ENCODE measurements at regions not wholly inside any gene's neighbourhood (a gene's known extent, or its start where the extent isn't known, plus 50 kb on each side); places are given as distances from the start of the nearest gene placed in this dataset.

DNA sequence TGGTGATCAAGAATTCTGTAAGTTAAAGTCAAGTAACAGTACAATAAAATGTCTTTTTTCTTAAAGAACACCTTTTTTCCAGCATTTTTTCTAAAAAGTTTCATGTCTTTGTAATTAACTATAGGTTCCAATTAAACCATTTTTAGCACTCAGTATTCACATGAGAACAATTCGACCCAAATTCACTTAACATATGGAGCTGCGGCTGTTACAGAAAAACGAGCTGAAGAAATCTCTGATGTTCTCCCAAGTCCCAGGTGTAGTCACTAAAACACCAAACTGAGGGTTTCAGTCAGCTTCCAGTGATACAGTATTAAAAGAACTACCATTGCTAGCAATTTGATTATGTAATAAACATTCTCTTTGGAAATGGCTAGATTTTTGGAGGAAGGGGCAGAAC, 117.6 kb downstream of the TNFSF13B start:
- H2AFZ ChIP-seq (ENCODE audit: low read depth, low read length): no peak overlapping the region
- POLR2A ChIA-PET: no interaction called here
- no peak overlapping the region for H3K4me2 ChIP-seq (ENCODE audit: insufficient read depth, low read length)
- TF ChIP-seq TEAD1 (CRISPR knock-in tag; IDR thresholded peaks at IDR 0.05) (no peak), HSF4 (CRISPR knock-in tag; IDR thresholded peaks at IDR 0.05; ENCODE audit: borderline replicate concordance) (no peak), CHD4 (IDR thresholded peaks at IDR 0.05; ENCODE audit: insufficient read depth, insufficient replicate concordance, low read depth, low read length, poor library complexity, severe bottlenecking) (no peak), SNIP1 (IDR thresholded peaks at IDR 0.05; ENCODE audit: low read depth) (no peak)
- intact Hi-C loops (cut with micrococcal nuclease): no loop called here
- no peaks in the 10 kb centered on the region for H3K27me3 ChIP-seq (ENCODE audit: control insufficient read depth in 2 of 2, insufficient read depth in 2 of 2, low read length in 2 of 2)
- 26% methylated on average over 3 of the region's 3 CpGs for WGBS (ENCODE audit: insufficient coverage, low coverage, missing lambda C conversion rate)
- H3K27ac ChIP-seq (ENCODE audit: extremely low read depth, low read depth, low read length): no peak overlapping the region
- BruUV-seq (replicated peaks): no TSS peak
- in situ Hi-C loops (cut with MboI): no loop called here
- H3K36me3 ChIP-seq (ENCODE audit: control insufficient read depth, insufficient read depth, low read length): no peaks in the 10 kb centered on the region
- no peaks in the 10 kb centered on the region for H4K20me1 ChIP-seq (replicated peaks; ENCODE audit: control insufficient read depth, insufficient read depth, low read length)
- no peak overlapping the region for H3K9ac ChIP-seq (ENCODE audit: insufficient read depth in 1 of 2, low read depth in 2 of 2, low read length in 2 of 2)
- H3K9me1 ChIP-seq (ENCODE audit: control insufficient read depth, insufficient read depth, low read length): no peaks in the 10 kb centered on the region
- no peak overlapping the region for H3K4me3 ChIP-seq
- DNase-seq (ENCODE audit: extremely low read depth in 1 of 4, low spot score in 3 of 4) (no peak), ATAC-seq (no peak), FAIRE-seq (no peak)
- no peaks in the 10 kb centered on the region for H3K79me2 ChIP-seq (ENCODE audit: control insufficient read depth, insufficient read depth, low read length)
- H3K9me3 ChIP-seq (replicated peaks; ENCODE audit: control insufficient read depth, insufficient read depth, low read depth, low read length): no peaks in the 10 kb centered on the region
- H3K4me1 ChIP-seq (replicated peaks in 1 of 2; ENCODE audit: control insufficient read depth in 2 of 2, insufficient read depth in 2 of 2, low read length in 2 of 2): no peaks in the 10 kb centered on the region
- CTCF ChIA-PET (ENCODE audit: low intra/inter-chr PET ratio): no interaction called here

GRCh38 chr13:108402850-108403249, 133.3 kb downstream of the TNFSF13B start:
- in situ Hi-C loops (cut with MboI): no loop called here
- Histone ChIP-seq H3K4me3 (no peak overlapping the region), H2AFZ (ENCODE audit: low read depth, low read length) (no peak overlapping the region), H3K9me1 (ENCODE audit: control insufficient read depth, insufficient read depth, low read length) (no peaks in the 10 kb centered on the region), H3K9ac (ENCODE audit: insufficient read depth in 1 of 2, low read depth in 2 of 2, low read length in 2 of 2) (no peak overlapping the region), H3K79me2 (ENCODE audit: control insufficient read depth, insufficient read depth, low read length) (no peaks in the 10 kb centered on the region), H3K27ac (ENCODE audit: extremely low read depth, low read depth, low read length) (no peak overlapping the region), H3K36me3 (ENCODE audit: control insufficient read depth, insufficient read depth, low read length) (no peaks in the 10 kb centered on the region), H4K20me1 (replicated peaks; ENCODE audit: control insufficient read depth, insufficient read depth, low read length) (no peaks in the 10 kb centered on the region), H3K4me1 (replicated peaks in 1 of 2; ENCODE audit: control insufficient read depth in 2 of 2, insufficient read depth in 2 of 2, low read length in 2 of 2) (no peaks in the 10 kb centered on the region), H3K4me2 (ENCODE audit: insufficient read depth, low read length) (no peak overlapping the region), H3K9me3 (replicated peaks; ENCODE audit: control insufficient read depth, insufficient read depth, low read depth, low read length) (no peaks in the 10 kb centered on the region), H3K27me3 (ENCODE audit: control insufficient read depth in 2 of 2, insufficient read depth in 2 of 2, low read length in 2 of 2) (no peaks in the 10 kb centered on the region)
- intact Hi-C loops (cut with micrococcal nuclease): no loop called here
- BruUV-seq (replicated peaks): no TSS peak
- WGBS (ENCODE audit: insufficient coverage, low coverage, missing lambda C conversion rate): 23% methylated on average over 2 of the region's 2 CpGs
- POLR2A ChIA-PET: no interaction called here
- CTCF ChIA-PET (ENCODE audit: low intra/inter-chr PET ratio): no interaction called here
- no peak for DNase-seq (ENCODE audit: extremely low read depth in 1 of 4, low spot score in 3 of 4)
- FAIRE-seq: no peak
- ATAC-seq: no peak
- TF ChIP-seq FOSL1 (tag; conservative IDR thresholded peaks at IDR 0.05) (no peak), GABPA (tag; conservative IDR thresholded peaks at IDR 0.05; ENCODE audit: low read depth) (no peak), CSDE1 (IDR thresholded peaks at IDR 0.05) (no peak), SMARCA5 (IDR thresholded peaks at IDR 0.05) (no peak), ZBTB17 (CRISPR knock-in tag; IDR thresholded peaks at IDR 0.05) (no peak), ARID3A (IDR thresholded peaks at IDR 0.05; ENCODE audit: borderline replicate concordance, low read depth, low read length) (no peak), TCF7 (IDR thresholded peaks at IDR 0.05; ENCODE audit: borderline replicate concordance) (no peak), PPARD (CRISPR knock-in tag; IDR thresholded peaks at IDR 0.05) (no peak), E2F6 (IDR thresholded peaks at IDR 0.05; ENCODE audit: borderline replicate concordance in 1 of 2, extremely low read depth in 1 of 2, insufficient read depth in 1 of 2, insufficient read length in 1 of 2, low read depth in 1 of 2, low read length in 1 of 2, poor library complexity in 1 of 2, severe bottlenecking in 1 of 2) (no peak)

All from K562 (cell line).